Middle frontal gyrus (tissue), 1 donor: ENCODE measurements at regions not wholly inside any gene's neighbourhood (a gene's known extent, or its start where the extent isn't known, plus 50 kb on each side); places are given as distances from the start of the nearest gene placed in this dataset.
A peak's percentile ranks its signal among the peaks of the same experiment; 100 is the strongest.
"Not testable (repeated sequence)": the region's sequence is repeated elsewhere in the genome, so short reads cannot be mapped to it uniquely, and the experiment has no call there.

ENCODE experiments used
- DNase-seq: peaks from one replicate; pipeline ENCODE4 v3.0.0-alpha.2; 2015; ENCODE audit warnings: low spot score; ENCODE audit errors: extremely low spot score

- DNase-seq, result not testable (repeated sequence)
Measured at GRCh38 chr12:93238512-93239262, 139.0 kb upstream of the NUDT4 start.

- not testable (repeated sequence) for DNase-seq
Measured at GRCh38 chr12:93239789-93240188, 137.9 kb upstream of the NUDT4 start.

GRCh38 chr12:93242154-93242972, 135.4 kb upstream of the NUDT4 start:
- no peak for DNase-seq

GRCh38 chr12:93243382-93243688, 134.4 kb upstream of the NUDT4 start:
- DNase-seq, result no peak

- DNase-seq, result no peak
Measured at GRCh38 chr12:93243689-93244513, 133.8 kb upstream of the NUDT4 start.

GRCh38 chr12:93244514-93245077, 133.1 kb upstream of the NUDT4 start:
- DNase-seq, result no peak

GRCh38 chr12:93245543-93245942, 132.2 kb upstream of the NUDT4 start:
- DNase-seq, result no peak

GRCh38 chr12:93247313-93247991, 130.3 kb upstream of the NUDT4 start:
- DNase-seq, result peak; percentile 30

GRCh38 chr12:93252221-93252620, 125.5 kb upstream of the NUDT4 start:
- DNase-seq, result no peak

GRCh38 chr12:93254911-93255310, 122.8 kb upstream of the NUDT4 start:
- DNase-seq, result no peak

- DNase-seq, result no peak
Measured at GRCh38 chr12:93256256-93256969, 121.3 kb upstream of the NUDT4 start.

GRCh38 chr12:93261505-93262094, 116.1 kb upstream of the NUDT4 start:
- DNase-seq, result no peak

- no peak for DNase-seq
Measured at GRCh38 chr12:93272997-93273396, 104.7 kb upstream of the NUDT4 start.

GRCh38 chr12:93273834-93274564, 103.7 kb upstream of the NUDT4 start:
- no peak for DNase-seq

- no peak for DNase-seq
Measured at GRCh38 chr12:93274937-93275336, 102.8 kb upstream of the NUDT4 start.

GRCh38 chr12:93275589-93275988, 102.1 kb upstream of the NUDT4 start:
- DNase-seq, result no peak

GRCh38 chr12:93279565-93280412, 97.9 kb upstream of the NUDT4 start:
- DNase-seq, result no peak

- DNase-seq, result no peak
Measured at GRCh38 chr12:93287149-93287548, 90.6 kb upstream of the NUDT4 start.
